UCSD-AML1 (cell line): ENCODE measurements at regions not wholly inside any gene's neighbourhood (a gene's known extent, or its start where the extent isn't known, plus 50 kb on each side); places are given as distances from the start of the nearest gene placed in this dataset.
"Not testable (repeated sequence)": the region's sequence is repeated elsewhere in the genome, so short reads cannot be mapped to it uniquely, and the experiment has no call there.

Experiments
- DNase-seq: peaks from one replicate; lab custom pipeline; 2025; ENCODE audit not compliant: unreplicated experiment; lab: John Stamatoyannopoulos, UW

DNA sequence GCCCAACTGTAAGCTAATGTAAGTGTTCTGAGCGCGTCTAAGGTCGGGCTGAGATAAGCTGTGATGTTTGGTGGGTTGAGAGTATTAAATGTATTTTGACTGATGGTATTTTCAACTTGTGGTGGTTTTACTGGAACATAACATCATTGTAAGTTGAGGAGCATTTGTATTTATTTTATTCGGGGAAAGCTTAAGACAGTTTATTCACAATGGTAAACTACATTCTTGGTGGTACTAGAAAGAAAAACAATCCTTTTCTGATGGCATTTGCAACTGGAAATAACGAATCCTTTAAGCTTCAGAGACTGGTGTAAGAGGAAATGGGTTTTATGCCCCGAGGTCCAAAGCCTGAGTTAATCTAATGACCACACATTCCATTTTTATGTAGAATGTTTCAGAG is 283.3 kb upstream of the NETO1 start:
- no peak for DNase-seq

DNA sequence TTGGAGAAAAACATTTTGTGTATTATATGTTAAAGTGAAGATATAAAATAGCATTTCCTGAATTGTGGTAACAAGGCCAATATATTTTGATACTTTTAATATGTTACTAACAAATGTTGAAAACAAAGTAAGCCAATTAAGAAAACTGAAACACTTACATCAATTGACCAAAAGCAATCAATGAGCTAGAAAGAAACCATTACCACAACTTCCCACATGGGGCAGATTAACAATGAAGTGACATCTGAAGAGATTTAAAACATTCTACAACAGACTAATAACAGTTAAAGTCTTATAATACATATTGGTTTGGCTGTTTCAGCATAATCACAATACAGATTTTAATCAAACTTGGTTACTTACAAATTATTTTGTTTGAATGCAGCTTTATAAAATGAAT is 282.4 kb upstream of the NETO1 start:
- no peak for DNase-seq

DNA sequence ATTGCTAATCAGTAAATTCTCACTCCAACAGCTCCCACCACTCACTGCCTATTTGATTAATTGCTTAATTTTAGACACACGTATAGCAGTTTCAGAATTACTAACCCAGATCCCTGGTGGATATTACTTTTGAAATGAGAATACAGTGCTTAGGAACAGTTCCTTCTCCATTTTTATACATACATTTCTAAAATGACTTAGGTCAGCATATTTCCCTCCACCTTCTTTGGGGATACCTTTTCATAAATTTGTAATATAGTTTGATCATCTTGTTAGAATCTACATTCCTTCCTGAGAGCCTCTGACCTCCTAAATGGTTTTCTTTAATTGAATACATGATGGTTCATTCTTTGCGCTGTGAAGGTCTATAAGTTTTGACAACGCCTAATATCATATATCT is 279.8 kb upstream of the NETO1 start:
- DNase-seq = no peak

DNA sequence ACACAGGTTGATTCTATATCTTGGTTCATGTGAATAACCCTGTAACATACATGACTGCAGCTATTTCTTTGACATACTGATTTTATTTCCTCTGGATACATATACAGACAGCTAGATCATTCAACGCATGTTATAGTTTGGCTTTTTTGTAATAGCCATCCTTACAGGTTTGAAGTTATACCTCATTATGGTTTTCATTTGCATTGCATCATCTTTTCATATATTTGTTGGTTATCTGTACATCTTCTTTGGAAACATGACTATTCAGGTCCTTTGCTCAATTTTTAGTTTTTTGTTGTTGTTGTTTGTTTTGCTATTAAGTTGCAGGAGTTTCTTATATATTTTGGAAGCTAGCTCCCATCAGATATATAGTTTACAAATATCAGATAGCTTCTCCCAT is 276.2 kb upstream of the NETO1 start:
- DNase-seq = no peak

DNA sequence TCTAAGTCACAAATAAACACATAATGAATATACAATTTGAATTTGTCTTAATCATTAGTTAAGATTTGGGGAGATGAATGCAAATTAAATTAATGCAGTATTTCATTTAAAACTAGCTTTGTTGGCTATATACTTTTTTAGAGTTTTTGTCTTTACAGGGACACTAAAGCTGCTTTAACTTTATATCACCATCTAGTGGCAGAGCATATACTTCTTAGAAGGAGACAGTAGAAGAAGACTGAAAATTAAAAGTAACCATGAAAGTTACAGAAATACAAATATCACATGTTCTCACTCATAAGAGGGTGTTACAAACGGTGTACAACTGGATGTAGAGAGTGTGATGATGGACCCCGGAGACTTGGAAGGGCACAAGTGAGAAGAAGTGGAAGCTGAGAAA is 268.3 kb upstream of the NETO1 start:
- DNase-seq = no peak

DNA sequence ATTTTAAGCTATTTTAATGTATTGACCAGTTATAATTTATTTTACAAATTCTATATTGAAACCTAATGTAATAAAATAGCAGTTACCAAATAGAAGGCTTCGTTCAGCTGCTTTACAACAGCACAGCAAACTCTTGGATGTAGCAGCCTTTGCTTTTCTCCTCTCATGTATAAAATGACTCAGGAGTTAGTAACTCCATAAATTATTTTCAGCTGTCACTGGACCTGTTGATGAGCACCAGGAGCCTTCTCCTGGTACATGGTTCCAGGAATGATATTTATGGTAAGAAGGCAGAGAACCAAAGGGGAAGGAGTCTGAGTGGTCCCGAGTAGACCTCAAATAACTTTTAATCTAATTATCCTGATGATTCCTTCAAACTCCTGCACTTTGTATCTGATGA is 256.4 kb upstream of the NETO1 start:
- DNase-seq = no peak

DNA sequence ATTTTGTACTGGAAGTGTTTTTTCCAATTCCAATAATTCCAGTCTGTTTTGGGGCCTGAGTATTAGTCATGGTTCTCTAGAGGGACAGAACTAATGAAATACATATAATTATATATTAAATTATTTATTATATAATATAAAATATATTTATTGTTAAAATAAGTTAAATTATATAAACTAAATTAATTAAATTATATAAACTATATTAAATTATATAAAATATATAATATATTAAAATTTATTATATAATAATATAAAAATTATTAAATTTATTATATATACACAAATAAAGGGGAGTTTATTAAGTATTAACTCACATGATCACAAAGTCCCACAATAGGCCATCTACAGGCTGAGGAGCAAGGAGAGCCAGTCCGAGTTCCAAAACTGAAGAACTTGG is 253.4 kb upstream of the NETO1 start:
- DNase-seq = no peak

DNA sequence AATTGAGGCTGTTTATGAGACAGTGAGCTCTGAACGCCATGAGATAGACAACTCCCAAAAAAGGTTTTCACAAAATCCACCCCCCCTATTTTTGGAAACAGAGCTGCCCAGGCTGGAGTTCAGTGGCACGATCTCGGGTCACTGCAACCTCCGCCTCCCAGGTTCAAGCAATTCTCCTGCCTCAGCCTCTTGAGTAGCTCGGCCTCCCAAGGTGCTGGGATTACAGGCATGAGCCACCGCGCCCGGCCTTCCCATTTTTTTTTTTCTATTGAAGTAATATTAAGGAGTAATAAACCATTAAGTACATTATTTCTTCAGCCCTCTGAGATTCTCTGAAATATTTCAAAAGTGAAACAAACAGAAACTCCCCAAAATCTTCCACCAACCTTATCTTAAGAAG is 252.8 kb upstream of the NETO1 start:
- DNase-seq = no peak

DNA sequence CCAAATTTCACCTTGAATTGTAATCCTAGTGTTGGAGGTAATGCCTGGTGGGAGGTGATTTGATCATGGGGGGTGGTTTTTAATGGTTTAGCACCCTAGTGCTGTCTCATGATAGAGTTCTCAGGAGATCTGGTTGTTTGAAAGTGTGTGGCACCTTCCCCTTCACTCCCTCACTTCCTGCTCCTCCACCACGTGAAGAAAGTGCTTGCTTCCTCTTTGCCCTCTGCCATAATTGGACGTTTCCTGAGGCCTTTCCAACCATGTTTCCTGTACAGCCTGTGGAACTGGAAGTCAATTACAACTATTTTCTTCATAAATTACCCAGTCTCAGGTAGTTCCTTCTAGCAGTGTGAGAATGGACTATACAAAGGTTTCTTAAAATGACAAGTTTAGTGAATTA is 251.8 kb upstream of the NETO1 start:
- peak; percentile 16 for DNase-seq

DNA sequence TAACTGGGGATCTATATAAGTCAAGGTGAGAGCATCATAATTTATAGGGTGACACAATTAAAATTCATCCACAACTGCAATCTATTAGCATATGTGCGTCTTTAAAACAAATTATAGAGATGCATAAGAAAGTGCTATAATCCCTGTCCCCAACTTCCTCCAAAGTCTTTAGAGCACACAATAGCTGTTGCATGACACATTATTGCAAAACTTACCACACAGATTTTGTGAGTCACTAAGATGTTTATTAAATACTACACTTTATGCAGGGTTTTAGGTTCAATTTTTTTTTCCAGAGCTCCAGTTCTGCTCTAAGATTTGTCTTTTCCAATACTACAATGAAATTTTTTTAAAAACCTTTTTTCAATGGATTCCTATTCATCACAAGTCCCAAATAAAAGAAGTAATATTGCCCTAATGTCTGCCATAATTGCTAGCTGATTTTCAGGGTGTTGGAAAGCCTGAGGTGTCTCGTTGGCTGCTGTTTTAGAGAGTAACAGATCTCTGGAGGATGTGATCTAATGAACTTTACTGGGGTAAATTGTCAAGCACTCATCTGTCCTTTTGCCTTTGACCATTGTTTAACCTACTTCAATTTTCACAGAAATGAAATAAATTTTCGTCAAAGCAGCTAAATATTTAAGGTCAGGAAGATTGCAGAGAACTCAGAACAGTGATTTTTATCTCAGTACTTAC is 250.5 kb upstream of the NETO1 start:
- DNase-seq = no peak

DNA sequence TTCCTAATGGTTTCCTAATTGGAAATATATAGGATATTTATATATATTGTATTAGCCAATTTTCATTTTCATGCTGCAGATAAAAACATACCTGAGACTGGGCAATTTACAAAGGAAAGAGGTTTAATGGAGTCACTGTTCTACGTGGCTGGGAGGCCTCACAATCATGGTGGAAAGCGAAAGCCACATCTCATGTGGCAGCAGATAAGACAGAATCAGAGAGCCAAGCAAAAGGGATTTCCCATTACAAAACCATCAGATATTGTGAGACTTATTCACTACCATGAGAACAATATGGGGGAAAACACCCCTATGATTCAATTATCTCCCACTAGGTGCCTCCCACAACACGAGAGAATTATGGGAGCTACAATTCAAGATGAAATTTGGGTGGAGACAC is 242.5 kb upstream of the NETO1 start:
- no peak for DNase-seq

DNA sequence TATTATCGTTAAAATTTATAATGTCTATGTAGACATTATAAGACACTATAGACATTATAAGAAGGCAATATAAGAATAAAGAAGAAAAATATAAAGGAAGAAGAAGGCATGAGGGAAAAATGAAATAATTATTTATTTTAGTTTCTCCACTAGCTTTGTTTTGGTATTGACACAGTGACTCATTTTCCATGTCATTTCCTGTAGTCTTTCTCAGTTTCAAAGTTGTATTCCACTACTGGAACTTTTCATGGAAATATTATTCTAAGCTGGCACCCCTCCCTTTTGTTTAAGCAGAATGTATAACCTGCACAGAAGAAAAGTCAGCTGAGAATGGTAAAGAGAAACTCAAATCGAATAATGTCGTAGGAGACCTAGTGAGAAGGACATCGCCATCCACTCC is 234.2 kb upstream of the NETO1 start:
- DNase-seq = no peak

DNA sequence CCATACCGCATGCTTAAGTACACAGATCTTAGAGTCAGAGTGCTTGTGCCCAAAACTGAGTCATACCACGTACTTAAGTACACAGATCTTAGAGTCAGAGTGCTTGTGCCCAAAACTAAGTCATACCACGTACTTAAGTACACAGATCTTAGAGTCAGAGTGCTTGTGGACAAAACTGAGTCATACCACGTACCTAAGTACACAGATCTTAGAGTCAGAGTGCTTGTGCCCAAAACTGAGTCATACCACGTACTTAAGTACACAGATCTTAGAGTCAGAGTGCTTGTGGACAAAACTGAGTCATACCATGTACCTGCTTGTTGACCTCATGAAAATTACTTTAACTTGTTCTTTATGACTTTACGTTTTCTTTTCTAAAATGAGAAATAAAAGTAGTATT is 233.7 kb upstream of the NETO1 start:
- DNase-seq = not testable (repeated sequence)

DNA sequence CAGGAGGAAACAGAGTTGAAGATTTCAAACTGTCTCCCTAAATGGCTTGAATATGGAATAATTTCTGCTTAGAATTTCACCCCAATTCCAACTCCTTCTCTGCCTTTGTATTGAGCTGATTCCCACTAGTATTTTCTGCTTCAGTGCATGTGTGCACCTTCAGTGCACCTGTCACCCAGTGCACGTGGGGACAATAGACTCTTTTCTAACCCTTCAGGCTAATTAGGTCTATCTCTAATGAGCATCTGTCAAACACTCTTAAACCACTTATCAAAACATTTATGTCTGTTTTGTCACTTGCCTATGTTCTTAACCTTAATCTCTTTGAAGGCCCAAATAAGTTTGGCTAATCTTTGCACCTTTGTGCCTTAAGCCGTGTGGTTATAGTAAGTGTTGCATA is 232.0 kb upstream of the NETO1 start:
- DNase-seq = no peak

DNA sequence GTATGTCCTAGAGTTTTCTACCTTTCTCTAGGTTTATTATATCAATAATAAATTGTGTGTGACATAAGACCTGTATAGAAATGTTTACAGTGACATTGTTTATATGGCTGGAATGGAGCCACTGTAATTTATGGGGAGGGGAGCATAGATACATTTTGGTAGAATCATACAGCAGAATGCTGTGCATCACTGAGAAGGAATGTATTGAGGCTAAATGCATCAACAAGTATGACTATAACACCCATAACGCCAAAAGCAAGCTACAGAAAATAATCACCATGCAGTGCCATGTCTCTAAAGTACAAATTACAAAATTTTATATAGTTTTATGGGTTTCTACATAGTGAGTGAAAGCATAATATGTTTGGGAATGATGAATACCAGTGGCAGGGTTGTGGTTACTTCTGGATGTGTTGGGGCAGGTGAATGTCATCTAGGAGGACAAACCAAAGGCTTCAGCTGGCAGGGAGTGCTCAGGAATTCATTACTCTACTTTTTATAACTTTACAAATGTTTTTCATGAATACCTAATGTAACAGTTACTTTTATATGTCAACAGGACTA is 226.0 kb upstream of the NETO1 start:
- DNase-seq = no peak

DNA sequence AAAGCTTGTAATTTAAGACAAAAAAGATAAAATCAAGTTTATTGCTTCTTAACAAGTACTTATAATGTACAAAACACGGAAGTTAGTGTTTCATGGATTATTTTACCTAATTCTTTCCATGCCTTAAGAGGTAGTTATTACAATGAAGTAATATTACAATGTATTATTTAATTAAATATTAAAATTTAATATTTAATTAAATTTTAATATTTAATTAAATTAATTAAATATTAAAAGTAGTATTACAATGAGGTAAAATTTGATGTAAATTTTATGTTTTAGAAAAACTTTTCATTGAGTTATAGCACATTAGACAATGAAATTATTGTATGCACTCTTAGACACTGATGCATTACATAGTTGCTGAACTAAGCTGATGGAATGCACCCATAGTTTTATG is 220.7 kb upstream of the NETO1 start:
- no peak for DNase-seq

DNA sequence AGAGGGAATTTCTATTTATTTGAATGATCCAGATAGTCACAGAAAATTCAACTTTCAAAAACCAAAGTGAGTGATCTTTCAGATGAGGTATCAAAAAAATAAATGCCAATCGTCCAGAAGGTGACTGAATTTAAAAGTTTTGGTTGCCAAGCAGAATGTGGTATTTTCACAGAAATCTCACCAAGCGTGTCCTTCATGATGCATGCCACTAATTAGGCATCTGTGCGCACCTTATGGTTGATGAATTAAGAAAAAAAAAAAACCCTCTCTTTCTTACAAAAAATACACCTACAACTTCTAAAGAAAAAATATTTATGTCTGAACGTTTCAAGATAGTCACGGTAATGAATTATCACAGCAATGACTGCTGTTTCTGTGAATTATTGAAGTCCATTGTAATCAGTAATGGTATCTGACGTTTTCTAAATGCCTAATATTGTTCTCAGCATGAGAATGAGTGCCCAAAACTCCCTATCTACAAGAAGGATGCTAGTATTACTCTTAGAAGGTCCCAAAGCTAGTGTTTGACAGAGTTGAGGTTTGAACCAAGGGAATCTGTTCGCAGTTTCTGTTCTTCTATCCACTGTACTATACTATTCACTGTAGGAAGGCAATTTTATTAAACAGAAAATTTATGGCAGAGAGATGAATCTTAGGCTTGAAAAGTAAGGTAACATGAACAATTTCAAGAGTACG is 219.6 kb upstream of the NETO1 start:
- no peak for DNase-seq

DNA sequence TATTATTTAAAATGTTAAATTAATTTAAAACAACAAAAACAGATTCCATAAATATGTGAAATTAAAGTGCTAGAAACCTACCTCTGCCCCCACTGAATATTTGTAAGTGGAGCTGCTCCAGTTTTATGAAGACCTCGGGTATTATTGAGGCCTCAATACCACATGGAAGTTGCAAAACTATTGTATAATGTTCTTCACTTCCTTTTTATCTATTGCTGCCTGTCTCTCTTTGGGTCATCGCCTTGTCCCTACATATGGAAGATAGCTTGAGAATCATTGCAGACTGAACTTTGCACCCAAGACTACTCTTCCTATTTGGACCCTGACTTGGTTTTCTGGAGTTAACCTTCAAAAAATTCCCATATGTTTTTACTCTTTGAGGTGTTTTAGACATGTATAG is 212.1 kb upstream of the NETO1 start:
- no peak for DNase-seq

DNA sequence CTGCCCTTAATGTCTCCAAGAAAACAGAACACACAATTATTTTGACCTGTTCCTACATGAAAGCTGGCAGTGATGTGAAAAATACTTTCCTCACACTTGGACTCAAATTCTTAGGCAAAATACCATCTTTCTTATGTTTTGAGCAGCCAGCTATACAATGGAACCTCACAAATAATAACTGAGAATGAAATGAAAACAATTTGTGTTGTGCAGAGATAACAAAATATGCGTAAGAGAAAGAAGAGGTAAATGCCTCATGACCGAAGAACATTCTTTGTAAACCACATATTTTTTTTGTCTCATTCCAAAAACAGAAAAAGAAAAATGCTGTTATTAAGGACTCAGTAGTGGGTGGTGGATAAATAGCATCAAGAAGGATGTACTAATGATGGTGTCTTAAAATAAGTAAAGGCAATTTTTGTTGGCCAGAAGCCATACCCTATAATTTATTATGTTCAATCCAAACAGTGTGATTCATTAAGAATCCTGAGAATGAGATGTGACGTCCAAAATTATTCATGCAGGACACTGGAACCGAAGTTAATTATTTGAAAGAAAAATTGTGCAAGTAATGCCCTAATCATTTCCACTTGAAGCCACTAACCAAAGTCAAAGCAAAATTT is 193.0 kb upstream of the NETO1 start:
- DNase-seq = no peak

DNA sequence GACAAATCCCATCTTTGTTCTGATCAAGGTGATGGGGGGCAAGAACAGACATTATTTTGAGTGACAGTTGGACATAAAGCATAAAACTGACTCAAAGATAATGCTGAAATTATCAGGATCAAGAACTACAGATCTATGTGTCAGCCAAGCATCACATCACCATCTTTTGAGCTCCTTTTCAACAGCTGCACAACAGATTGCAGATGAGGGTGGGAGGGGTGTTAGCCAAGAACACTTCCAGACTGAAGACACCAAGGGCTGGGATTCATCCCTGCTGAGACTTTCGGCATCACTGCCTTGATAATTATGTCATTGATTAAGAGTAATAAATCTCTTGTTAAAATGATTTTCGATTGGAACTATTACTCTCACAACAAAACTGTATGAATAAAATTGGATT is 191.5 kb upstream of the NETO1 start:
- DNase-seq = no peak

DNA sequence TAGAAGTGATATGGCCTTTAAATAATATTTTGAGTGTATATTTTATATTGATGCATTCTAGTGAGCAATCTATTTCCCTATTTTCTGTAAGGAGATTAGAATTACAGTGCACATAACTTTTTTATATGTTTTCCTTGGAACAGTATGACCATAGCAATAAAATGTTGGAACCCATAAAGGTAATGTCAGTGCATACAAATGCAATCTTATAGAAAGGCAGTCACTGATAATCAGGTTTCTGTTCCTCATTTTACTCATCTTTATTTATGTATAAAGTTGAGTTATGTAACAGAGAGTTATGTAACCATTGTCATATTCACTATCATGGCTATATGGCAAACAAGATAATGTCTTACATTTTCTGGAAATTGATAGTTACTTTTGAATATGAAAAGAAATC is 179.9 kb upstream of the NETO1 start:
- DNase-seq = no peak

DNA sequence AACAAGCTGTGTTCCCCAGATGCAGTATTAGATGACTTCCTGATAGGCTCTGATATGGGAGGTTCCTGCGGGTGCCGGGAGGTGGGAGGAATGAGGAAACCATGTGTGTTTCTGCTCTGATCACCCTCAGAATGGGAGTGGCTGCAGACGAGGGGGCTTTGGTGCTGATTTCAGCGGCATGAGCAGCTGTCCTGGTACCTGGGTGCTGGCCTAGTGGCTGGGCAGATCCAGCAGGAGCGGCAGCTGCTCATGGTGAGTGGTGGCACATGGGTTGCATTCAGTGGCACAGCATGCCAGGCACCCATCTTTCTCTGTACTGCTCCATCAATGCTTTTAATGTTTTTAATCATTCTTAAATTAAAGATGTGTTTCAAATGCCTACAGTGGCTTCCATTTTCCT is 177.2 kb upstream of the NETO1 start:
- DNase-seq = no peak
